GM19043 (cell line): ENCODE measurements at regions not wholly inside any gene's neighbourhood (a gene's known extent, or its start where the extent isn't known, plus 50 kb on each side); places are given as distances from the start of the nearest gene placed in this dataset.

ENCODE experiments used
- ATAC-seq: cut with Tn5 transposase; IDR thresholded peaks from one replicate; pipeline ENCODE4 v1.9.1; 2021; ENCODE audit warnings: low read depth; ENCODE audit not compliant: unreplicated experiment

- no peak for ATAC-seq
Measured at GRCh38 chr14:22088614-22089342, 415.2 kb upstream of the OR4E1 start.

GRCh38 chr14:22086131-22086530, 412.5 kb upstream of the OR4E1 start:
- no peak for ATAC-seq

GRCh38 chr14:22084393-22085281, 411.0 kb upstream of the OR4E1 start:
- ATAC-seq, result no peak

GRCh38 chr14:22081337-22081736, 407.7 kb upstream of the OR4E1 start:
- ATAC-seq, result no peak

- no peak for ATAC-seq
Measured at GRCh38 chr14:22079766-22080165, 406.1 kb upstream of the OR4E1 start.

- ATAC-seq, result no peak
Measured at GRCh38 chr14:22073801-22074200, 400.2 kb upstream of the OR4E1 start.

GRCh38 chr14:22071006-22071405, 397.4 kb upstream of the OR4E1 start:
- peak; percentile 94 for ATAC-seq

GRCh38 chr14:22070119-22070982, 396.7 kb upstream of the OR4E1 start:
- peak; percentile 32 for ATAC-seq

GRCh38 chr14:22065347-22065746, 391.7 kb upstream of the OR4E1 start:
- ATAC-seq, result no peak

GRCh38 chr14:22059201-22059600, 385.6 kb upstream of the OR4E1 start:
- no peak for ATAC-seq

GRCh38 chr14:22052795-22053194, 379.2 kb upstream of the OR4E1 start:
- ATAC-seq, result no peak

- ATAC-seq, result peak; percentile 64
Measured at GRCh38 chr14:22047115-22047514, 373.5 kb upstream of the OR4E1 start.

- ATAC-seq, result no peak
Measured at GRCh38 chr14:22046063-22046462, 372.4 kb upstream of the OR4E1 start.

- ATAC-seq, result no peak
Measured at GRCh38 chr14:22044193-22044592, 370.6 kb upstream of the OR4E1 start.

GRCh38 chr14:22040781-22041125, 367.1 kb upstream of the OR4E1 start:
- no peak for ATAC-seq

GRCh38 chr14:22039938-22040780, 366.5 kb upstream of the OR4E1 start:
- ATAC-seq, result no peak

- no peak for ATAC-seq
Measured at GRCh38 chr14:22036541-22037239, 363.1 kb upstream of the OR4E1 start.

- no peak for ATAC-seq
Measured at GRCh38 chr14:22026527-22026926, 352.9 kb upstream of the OR4E1 start.

- ATAC-seq, result no peak
Measured at GRCh38 chr14:22025879-22026278, 352.3 kb upstream of the OR4E1 start.
